GM19328 (cell line): ENCODE measurements at regions not wholly inside any gene's neighbourhood (a gene's known extent, or its start where the extent isn't known, plus 50 kb on each side); places are given as distances from the start of the nearest gene placed in this dataset.

Source experiments
- ATAC-seq: cut with Tn5 transposase; IDR thresholded peaks from one replicate; pipeline ENCODE4 v1.9.1; 2021; ENCODE audit warnings: mild to moderate bottlenecking, moderate library complexity; ENCODE audit not compliant: unreplicated experiment

- no peak for ATAC-seq
Observed at GRCh38 chr14:41409806-41410205, 196.9 kb upstream of the LRFN5 start.

- no peak for ATAC-seq
Observed at GRCh38 chr14:41404126-41404525, 202.6 kb upstream of the LRFN5 start.

- no peak for ATAC-seq
Observed at GRCh38 chr14:41403360-41403759, 203.3 kb upstream of the LRFN5 start.

- no peak for ATAC-seq
Observed at GRCh38 chr14:41397926-41398325, 208.8 kb upstream of the LRFN5 start.

- ATAC-seq = no peak
Observed at GRCh38 chr14:41393512-41393911, 213.2 kb upstream of the LRFN5 start.

GRCh38 chr14:41392226-41392625 lies 214.4 kb upstream of the LRFN5 start:
- ATAC-seq = no peak

GRCh38 chr14:41389355-41389754 lies 217.3 kb upstream of the LRFN5 start:
- no peak for ATAC-seq

GRCh38 chr14:41385797-41386196 lies 220.9 kb upstream of the LRFN5 start:
- ATAC-seq = no peak

GRCh38 chr14:41380017-41380416 lies 226.7 kb upstream of the LRFN5 start:
- ATAC-seq = no peak

- no peak for ATAC-seq
Observed at GRCh38 chr14:41378526-41378925, 228.2 kb upstream of the LRFN5 start.

- ATAC-seq = no peak
Observed at GRCh38 chr14:41377932-41378331, 228.7 kb upstream of the LRFN5 start.

- ATAC-seq = no peak
Observed at GRCh38 chr14:41374092-41374491, 232.6 kb upstream of the LRFN5 start.

GRCh38 chr14:41362139-41362538 lies 244.5 kb upstream of the LRFN5 start:
- no peak for ATAC-seq

- ATAC-seq = no peak
Observed at GRCh38 chr14:41360126-41360525, 246.6 kb upstream of the LRFN5 start.

GRCh38 chr14:41355866-41356265 lies 250.8 kb upstream of the LRFN5 start:
- no peak for ATAC-seq

GRCh38 chr14:41350476-41350875 lies 256.2 kb upstream of the LRFN5 start:
- ATAC-seq = no peak

GRCh38 chr14:41349289-41349910 lies 257.3 kb upstream of the LRFN5 start:
- no peak for ATAC-seq

GRCh38 chr14:41343857-41344256 lies 262.8 kb upstream of the LRFN5 start:
- ATAC-seq = no peak

- no peak for ATAC-seq
Observed at GRCh38 chr14:41313196-41313595, 293.5 kb upstream of the LRFN5 start.

- no peak for ATAC-seq
Observed at GRCh38 chr14:41303506-41303905, 303.2 kb upstream of the LRFN5 start.

GRCh38 chr14:41302776-41303175 lies 303.9 kb upstream of the LRFN5 start:
- ATAC-seq = no peak

GRCh38 chr14:41299924-41300323 lies 306.8 kb upstream of the LRFN5 start:
- no peak for ATAC-seq

GRCh38 chr14:41298328-41298690 lies 308.4 kb upstream of the LRFN5 start:
- no peak for ATAC-seq
